A673 (cell line): ENCODE measurements at regions not wholly inside any gene's neighbourhood (a gene's known extent, or its start where the extent isn't known, plus 50 kb on each side); places are given as distances from the start of the nearest gene placed in this dataset.

Experiments
- EZH2 ChIP-seq: fragments of 200-600 bp; sonication (generic); IDR thresholded peaks from 2 replicates; pipeline ENCODE4 v1.6.1; 2017; ENCODE audit warnings: borderline replicate concordance, low read depth, mild to moderate bottlenecking, mixed read lengths, antibody characterized with exemption, low read length; ENCODE audit not compliant: poor library complexity, severe bottlenecking
- TF ChIP-seq, protein P1 (sequence below): fragments of 300-800, 200-600 bp; sonication (generic); conservative IDR thresholded peaks from 2 replicates; pipeline ENCODE4 v1.5.1; 2017; ENCODE audit warnings: low read depth, mild to moderate bottlenecking, antibody characterized with exemption, low read length, moderate library complexity, mixed read lengths

DNA sequence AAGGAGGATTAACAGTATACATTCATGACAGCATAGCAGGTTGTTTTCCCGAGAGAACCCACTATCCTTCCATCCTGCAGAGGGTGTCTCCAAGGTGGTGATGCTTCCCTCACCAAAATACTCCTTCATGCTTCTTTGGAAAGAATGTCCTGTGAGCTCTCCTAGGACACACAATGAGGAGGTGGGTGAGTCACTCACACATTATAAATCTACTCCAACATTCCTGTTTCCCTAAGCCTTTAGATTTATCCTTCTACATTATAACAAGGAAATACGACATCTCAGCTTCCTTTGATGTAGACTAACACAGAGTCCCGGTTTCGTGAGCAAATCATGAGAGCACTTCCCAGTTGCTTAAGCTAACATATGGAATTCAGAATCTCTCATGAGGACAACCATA is 689.7 kb upstream of the CELF2 start:
- no peak for TF ChIP-seq EZH2
- TF ChIP-seq, protein P1, sequence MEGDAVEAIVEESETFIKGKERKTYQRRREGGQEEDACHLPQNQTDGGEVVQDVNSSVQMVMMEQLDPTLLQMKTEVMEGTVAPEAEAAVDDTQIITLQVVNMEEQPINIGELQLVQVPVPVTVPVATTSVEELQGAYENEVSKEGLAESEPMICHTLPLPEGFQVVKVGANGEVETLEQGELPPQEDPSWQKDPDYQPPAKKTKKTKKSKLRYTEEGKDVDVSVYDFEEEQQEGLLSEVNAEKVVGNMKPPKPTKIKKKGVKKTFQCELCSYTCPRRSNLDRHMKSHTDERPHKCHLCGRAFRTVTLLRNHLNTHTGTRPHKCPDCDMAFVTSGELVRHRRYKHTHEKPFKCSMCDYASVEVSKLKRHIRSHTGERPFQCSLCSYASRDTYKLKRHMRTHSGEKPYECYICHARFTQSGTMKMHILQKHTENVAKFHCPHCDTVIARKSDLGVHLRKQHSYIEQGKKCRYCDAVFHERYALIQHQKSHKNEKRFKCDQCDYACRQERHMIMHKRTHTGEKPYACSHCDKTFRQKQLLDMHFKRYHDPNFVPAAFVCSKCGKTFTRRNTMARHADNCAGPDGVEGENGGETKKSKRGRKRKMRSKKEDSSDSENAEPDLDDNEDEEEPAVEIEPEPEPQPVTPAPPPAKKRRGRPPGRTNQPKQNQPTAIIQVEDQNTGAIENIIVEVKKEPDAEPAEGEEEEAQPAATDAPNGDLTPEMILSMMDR = no peak
